ENCODE measurements at regions not wholly inside any gene's neighbourhood (a gene's known extent, or its start where the extent isn't known, plus 50 kb on each side); places are given as distances from the start of the nearest gene placed in this dataset.

GRCh38 chr5:159422361-159422760 is 92.1 kb upstream of the IL12B start:
- Histone ChIP-seq H3K27me3 (ENCODE audit: control insufficient read depth in 3 of 3, insufficient read depth in 3 of 3, low read length in 2 of 3) (no peaks in the 10 kb centered on the region), H3K9ac (ENCODE audit: insufficient read depth in 1 of 2, low read length in 2 of 2) (no peak overlapping the region), H3K4me3 (no peak overlapping the region), H3K4me1 (ENCODE audit: control insufficient read depth in 5 of 5, insufficient read depth in 5 of 5, low read length in 5 of 5) (no peaks in the 10 kb centered on the region), H3K9me3 (ENCODE audit: control insufficient read depth in 4 of 4, insufficient read depth in 3 of 4, low read length in 3 of 4) (no peaks in the 10 kb centered on the region), H3K27ac (ENCODE audit: low read depth in 1 of 2, low read length in 1 of 2) (no peak overlapping the region), H3K36me3 (ENCODE audit: control insufficient read depth in 4 of 4, insufficient read depth in 4 of 4, low read length in 4 of 4) (no peaks in the 10 kb centered on the region)
- no peak for TF ChIP-seq CTCF (IDR thresholded peaks at IDR 0.05; ENCODE audit: control extremely low read depth, extremely low read depth)
- ATAC-seq (ENCODE audit: insufficient read depth, low FRiP score) = no peak
- DNase-seq = no peak
- 63 to 92% methylated on average over 4 of the region's 4 CpGs for WGBS, 2 donors

GRCh38 chr5:159422910-159423309 is 92.6 kb upstream of the IL12B start:
- no peak for DNase-seq
- no peak for TF ChIP-seq CTCF (IDR thresholded peaks at IDR 0.05; ENCODE audit: control extremely low read depth, extremely low read depth)

GRCh38 chr5:159424123-159424522 is 93.8 kb upstream of the IL12B start:
- DNase-seq = no peak
- no peaks in the 10 kb centered on the region for H3K9me3 ChIP-seq (ENCODE audit: control insufficient read depth in 4 of 4, insufficient read depth in 3 of 4, low read length in 3 of 4)
- H3K27ac ChIP-seq (ENCODE audit: low read depth in 1 of 2, low read length in 1 of 2) = no peak overlapping the region
- no peaks in the 10 kb centered on the region for H3K4me1 ChIP-seq (ENCODE audit: control insufficient read depth in 5 of 5, insufficient read depth in 5 of 5, low read length in 5 of 5)
- H3K9ac ChIP-seq (ENCODE audit: insufficient read depth in 1 of 2, low read length in 2 of 2) = no peak overlapping the region
- 86 to 95% methylated on average over 6 of the region's 6 CpGs for WGBS, 2 donors
- TF ChIP-seq CTCF (IDR thresholded peaks at IDR 0.05; ENCODE audit: control extremely low read depth, extremely low read depth) = no peak
- no peak overlapping the region for H3K4me3 ChIP-seq
- no peaks in the 10 kb centered on the region for H3K36me3 ChIP-seq (ENCODE audit: control insufficient read depth in 4 of 4, insufficient read depth in 4 of 4, low read length in 4 of 4)
- H3K27me3 ChIP-seq (ENCODE audit: control insufficient read depth in 3 of 3, insufficient read depth in 3 of 3, low read length in 2 of 3) = no peaks in the 10 kb centered on the region
- ATAC-seq (ENCODE audit: insufficient read depth, low FRiP score) = no peak

More at GRCh38 chr5:159422910-159423309, 92.6 kb upstream of the IL12B start:
- no peak overlapping the region for H3K4me3 ChIP-seq
- no peaks in the 10 kb centered on the region for H3K27me3 ChIP-seq (ENCODE audit: control insufficient read depth in 3 of 3, insufficient read depth in 3 of 3, low read length in 2 of 3)
- H3K36me3 ChIP-seq (ENCODE audit: control insufficient read depth in 4 of 4, insufficient read depth in 4 of 4, low read length in 4 of 4) = no peaks in the 10 kb centered on the region
- ATAC-seq (ENCODE audit: insufficient read depth, low FRiP score) = no peak
- H3K27ac ChIP-seq (ENCODE audit: low read depth in 1 of 2, low read length in 1 of 2) = no peak overlapping the region
- H3K9me3 ChIP-seq (ENCODE audit: control insufficient read depth in 4 of 4, insufficient read depth in 3 of 4, low read length in 3 of 4) = no peaks in the 10 kb centered on the region
- H3K4me1 ChIP-seq (ENCODE audit: control insufficient read depth in 5 of 5, insufficient read depth in 5 of 5, low read length in 5 of 5) = no peaks in the 10 kb centered on the region
- 94 to 97% methylated on average over 2 of the region's 2 CpGs for whole genome bisulfite sequencing, 2 donors
- H3K9ac ChIP-seq (ENCODE audit: insufficient read depth in 1 of 2, low read length in 2 of 2) = no peak overlapping the region

GRCh38 chr5:159426694-159427093 is 96.4 kb upstream of the IL12B start:
- Histone ChIP-seq H3K4me1 (ENCODE audit: control insufficient read depth in 5 of 5, insufficient read depth in 5 of 5, low read length in 5 of 5) (no peaks in the 10 kb centered on the region), H3K36me3 (ENCODE audit: control insufficient read depth in 4 of 4, insufficient read depth in 4 of 4, low read length in 4 of 4) (no peaks in the 10 kb centered on the region), H3K27ac (ENCODE audit: low read depth in 1 of 2, low read length in 1 of 2) (no peak overlapping the region), H3K9me3 (ENCODE audit: control insufficient read depth in 4 of 4, insufficient read depth in 3 of 4, low read length in 3 of 4) (no peaks in the 10 kb centered on the region), H3K9ac (ENCODE audit: insufficient read depth in 1 of 2, low read length in 2 of 2) (no peak overlapping the region), H3K27me3 (ENCODE audit: control insufficient read depth in 3 of 3, insufficient read depth in 3 of 3, low read length in 2 of 3) (no peaks in the 10 kb centered on the region), H3K4me3 (no peak overlapping the region)
- TF ChIP-seq CTCF (IDR thresholded peaks at IDR 0.05; ENCODE audit: control extremely low read depth, extremely low read depth) = no peak
- WGBS, 2 donors = 80 to 93% methylated on average over 3 of the region's 3 CpGs
- no peak for ATAC-seq (ENCODE audit: insufficient read depth, low FRiP score)
- no peak for DNase-seq
